H9 (cell line): ENCODE measurements at regions not wholly inside any gene's neighbourhood (a gene's known extent, or its start where the extent isn't known, plus 50 kb on each side); places are given as distances from the start of the nearest gene placed in this dataset.

Experiments
- DNase-seq: peaks from one replicate; pipeline ENCODE4 v3.0.0-alpha.2; 2017
- H2AFZ ChIP-seq: one replicate; pipeline ENCODE4 v1.6.1; 2013; ENCODE audit warnings: mild to moderate bottlenecking, low read length, control low read depth, moderate library complexity
- H2AK5ac ChIP-seq: 2 replicates; pipeline ENCODE4 v1.6.1; 2013; ENCODE audit warnings: low read length, control low read depth, mixed read lengths; ENCODE audit not compliant: insufficient read length
- H2BK120ac ChIP-seq: one replicate; pipeline ENCODE4 v1.6.1; 2013; ENCODE audit warnings: low read depth, mild to moderate bottlenecking, low read length, control low read depth, inconsistent platforms; ENCODE audit not compliant: poor library complexity, severe bottlenecking
- H2BK12ac ChIP-seq: 2 replicates; pipeline ENCODE4 v1.6.1; 2013; ENCODE audit warnings: low read length, control low read depth, mixed read lengths, low read depth; ENCODE audit not compliant: insufficient read length
- H2BK15ac ChIP-seq: 2 replicates; pipeline ENCODE4 v1.6.1; 2013; ENCODE audit warnings: low read depth, low read length, control low read depth
- H2BK20ac ChIP-seq: one replicate; pipeline ENCODE4 v1.6.1; 2013; ENCODE audit warnings: low read depth, mild to moderate bottlenecking, low read length, control low read depth, inconsistent platforms; ENCODE audit not compliant: poor library complexity, severe bottlenecking
- H2BK5ac ChIP-seq: 2 replicates; pipeline ENCODE4 v1.6.1; 2013; ENCODE audit warnings: low read length, control low read depth, mixed read lengths; ENCODE audit not compliant: insufficient read length
- H3K14ac ChIP-seq: 2 replicates; pipeline ENCODE4 v1.6.1; 2013; ENCODE audit warnings: low read length, control low read depth; ENCODE audit not compliant: insufficient read depth
- H3K18ac ChIP-seq: 2 replicates; pipeline ENCODE4 v1.6.1; 2013; ENCODE audit warnings: low read depth, mild to moderate bottlenecking, mixed read lengths, low read length, control low read depth; ENCODE audit not compliant: insufficient read length
- H3K23ac ChIP-seq: 2 replicates; pipeline ENCODE4 v1.6.1; 2013; ENCODE audit warnings: low read length, control low read depth, mixed read lengths, low read depth; ENCODE audit not compliant: insufficient read length
- H3K23me2 ChIP-seq: 2 replicates; pipeline ENCODE4 v1.6.1; 2013; ENCODE audit warnings: low read depth, mild to moderate bottlenecking, mixed read lengths, low read length, control low read depth; ENCODE audit not compliant: insufficient read length, poor library complexity, severe bottlenecking
- H3K27ac ChIP-seq: 2 replicates; pipeline ENCODE4 v1.5.1; 2013; ENCODE audit warnings: low read length, control low read depth, mixed read lengths, low read depth; ENCODE audit not compliant: insufficient read length
- H3K27me3 ChIP-seq: 2 replicates; pipeline ENCODE4 v1.6.1; 2013; ENCODE audit warnings: low read length, control low read depth, inconsistent platforms; ENCODE audit not compliant: insufficient read depth
- H3K4ac ChIP-seq: 2 replicates; pipeline ENCODE4 v1.6.1; 2013; ENCODE audit warnings: low read depth, mild to moderate bottlenecking, control low read depth, inconsistent platforms, low read length, moderate library complexity
- H3K4me1 ChIP-seq: 2 replicates; pipeline ENCODE4 v1.6.1; 2013; ENCODE audit warnings: low read length, control low read depth, inconsistent platforms; ENCODE audit not compliant: insufficient read depth
- H3K4me2 ChIP-seq: 2 replicates; pipeline ENCODE4 v1.6.1; 2013; ENCODE audit warnings: low read length, control low read depth, mixed read lengths; ENCODE audit not compliant: insufficient read length, insufficient read depth
- H3K56ac ChIP-seq: 2 replicates; pipeline ENCODE4 v1.6.1; 2013; ENCODE audit warnings: low read depth, mild to moderate bottlenecking, mixed read lengths, low read length, control low read depth; ENCODE audit not compliant: insufficient read length
- H3K79me1 ChIP-seq: 2 replicates; pipeline ENCODE4 v1.6.1; 2013; ENCODE audit warnings: low read depth, mild to moderate bottlenecking, moderate library complexity, low read length, control low read depth, inconsistent platforms; ENCODE audit not compliant: insufficient read depth, poor library complexity, severe bottlenecking
- H3K79me2 ChIP-seq: 2 replicates; pipeline ENCODE4 v1.6.1; 2013; ENCODE audit warnings: low read length, control low read depth, inconsistent platforms; ENCODE audit not compliant: insufficient read depth
- H3K9ac ChIP-seq: 2 replicates; pipeline ENCODE4 v1.6.1; 2013; ENCODE audit warnings: low read length, control low read depth, mixed read lengths; ENCODE audit not compliant: insufficient read length; ENCODE audit errors: extremely low read depth
- H3K9me3 ChIP-seq: one replicate; pipeline ENCODE4 v1.6.1; 2013; ENCODE audit warnings: low read depth, low read length, inconsistent platforms; ENCODE audit not compliant: control insufficient read depth
- H3T11ph ChIP-seq: one replicate; pipeline ENCODE4 v1.6.1; 2013; ENCODE audit warnings: mild to moderate bottlenecking, low read length, control low read depth, inconsistent platforms
- H4K20me1 ChIP-seq: one replicate; pipeline ENCODE4 v1.6.1; 2013; ENCODE audit not compliant: control insufficient read depth, insufficient read length, insufficient read depth
- H4K5ac ChIP-seq: 2 replicates; pipeline ENCODE4 v1.6.1; 2013; ENCODE audit warnings: low read depth, mild to moderate bottlenecking, mixed read lengths, low read length, control low read depth; ENCODE audit not compliant: insufficient read length
- H4K8ac ChIP-seq: replicated peaks from 2 replicates; pipeline ENCODE4 v1.6.1; 2013; ENCODE audit warnings: low read length, control low read depth, mixed read lengths, low read depth; ENCODE audit not compliant: insufficient read length
- H4K91ac ChIP-seq: 2 replicates; pipeline ENCODE4 v1.6.1; 2013; ENCODE audit warnings: low read depth, mild to moderate bottlenecking, moderate library complexity, mixed read lengths, low read length, control low read depth; ENCODE audit not compliant: insufficient read length
- H3K27ac Mint-ChIP-seq, 3 experiments: 2 replicates in 2 of 3; 3 replicates in 1 of 3; pipeline ENCODE4 v1.8.0; 2020 to 2021; ENCODE audit warnings: mixed read lengths in 3 of 3, mild to moderate bottlenecking in 1 of 3, moderate library complexity in 1 of 3
- H3K27me3 Mint-ChIP-seq: 2 replicates; pipeline ENCODE4 v1.8.0; 2021; ENCODE audit warnings: low read depth, mild to moderate bottlenecking, moderate library complexity, mixed read lengths
- H3K36me3 Mint-ChIP-seq, 3 experiments: 2 replicates in 2 of 3; 3 replicates in 1 of 3; pipeline ENCODE4 v1.8.0; 2020 to 2021; ENCODE audit warnings: low read depth in 3 of 3, mixed read lengths in 3 of 3; ENCODE audit not compliant: insufficient read depth in 1 of 3
- H3K4me1 Mint-ChIP-seq, 2 experiments: 2 replicates each; pipeline ENCODE4 v1.8.0; 2020; ENCODE audit warnings: mixed read lengths in 2 of 2
- H3K4me3 Mint-ChIP-seq, 2 experiments: 2 replicates in 1 of 2; 3 replicates in 1 of 2; pipeline ENCODE4 v1.8.0; 2020 to 2021; ENCODE audit warnings: mild to moderate bottlenecking in 2 of 2, mixed read lengths in 2 of 2, moderate library complexity in 1 of 2
- H3K9me3 Mint-ChIP-seq, 2 experiments: 2 replicates in 1 of 2; 3 replicates in 1 of 2; pipeline ENCODE4 v1.8.0; 2020; ENCODE audit warnings: mild to moderate bottlenecking in 2 of 2, mixed read lengths in 2 of 2, moderate library complexity in 1 of 2
- WGBS: extraction: QIAGEN DNeasy Blood & Tissue Kit; methylation state at CpG from one replicate; pipeline ENCODE4 v1.1.7; 2013; ENCODE audit warnings: missing lambda C conversion rate, low lambda C conversion rate, mixed read lengths; ENCODE audit not compliant: insufficient read length; ENCODE audit errors: extremely low coverage; 5-methylcytosine and 5-hydroxymethylcytosine counted together
- TF ChIP-seq, protein P1 (sequence below): fragments of 200-600 bp; sonication (generic); conservative IDR thresholded peaks from 3 replicates; pipeline ENCODE4 v1.8.0; 2021; ENCODE audit warnings: antibody characterized with exemption, mild to moderate bottlenecking

DNA sequence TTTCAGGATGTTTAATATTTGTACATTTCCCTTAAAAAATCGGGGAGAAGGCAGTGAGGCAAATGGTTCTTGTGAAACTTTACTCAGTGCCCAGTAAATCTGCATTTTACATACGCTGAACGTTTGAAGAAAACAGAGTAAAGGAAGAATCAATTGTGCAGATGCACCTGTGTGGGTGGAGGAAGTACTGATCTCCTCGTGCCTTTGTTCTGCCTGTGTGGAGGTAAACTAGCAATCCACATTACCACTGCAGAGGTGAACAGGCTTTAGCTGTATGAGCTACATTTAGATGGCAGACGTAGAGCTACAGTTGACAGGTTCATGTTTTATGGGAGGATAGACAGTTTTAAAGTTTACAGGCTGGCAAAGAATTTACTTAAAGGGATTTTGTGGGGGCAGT is 62.7 kb upstream of the VIPR2 start:
- Histone ChIP-seq H3K23me2 (no peaks in the 10 kb centered on the region), H3K79me2 (no peaks in the 10 kb centered on the region), H3T11ph (no peak overlapping the region), H3K79me1 (no peaks in the 10 kb centered on the region), H2BK120ac (no peak overlapping the region), H3K4me1 (no peaks in the 10 kb centered on the region), H3K14ac (no peak overlapping the region), H3K4me2 (no peak overlapping the region), H3K27me3 (no peaks in the 10 kb centered on the region), H3K27ac (no peak overlapping the region), H2AFZ (no peak overlapping the region), H3K23ac (no peak overlapping the region), H4K91ac (no peak overlapping the region), H2BK20ac (no peak overlapping the region), H3K9me3 (no peaks in the 10 kb centered on the region), H2BK12ac (no peak overlapping the region), H2AK5ac (no peak overlapping the region), H3K18ac (no peak overlapping the region), H3K56ac (no peak overlapping the region), H2BK5ac (no peak overlapping the region), H2BK15ac (no peak overlapping the region), H4K20me1 (no peaks in the 10 kb centered on the region), H4K5ac (no peak overlapping the region), H4K8ac (no peak overlapping the region), H3K9ac (no peak overlapping the region), H3K4ac (no peak overlapping the region)
- DNase-seq: no peak
- no CpG with 5 or more reads among the region's 5 CpGs for WGBS
- Mint-ChIP-seq H3K4me1 (no peaks in the 10 kb centered on the region), H3K27ac (no peak overlapping the region), H3K36me3 (peaks cover 0 to 26% (median 0%) of the 10 kb centered on the region in 3 experiments; a peak in 2 of 7 replicates), H3K27me3 (0 out of 2 replicates have a peak, but pooled peaks cover 2% of the 10 kb centered on the region), H3K9me3 (peaks cover 0 to 50% of the 10 kb centered on the region in 2 experiments; a peak in 2 of 5 replicates), H3K4me3 (no peak overlapping the region)
- TF ChIP-seq, protein P1, sequence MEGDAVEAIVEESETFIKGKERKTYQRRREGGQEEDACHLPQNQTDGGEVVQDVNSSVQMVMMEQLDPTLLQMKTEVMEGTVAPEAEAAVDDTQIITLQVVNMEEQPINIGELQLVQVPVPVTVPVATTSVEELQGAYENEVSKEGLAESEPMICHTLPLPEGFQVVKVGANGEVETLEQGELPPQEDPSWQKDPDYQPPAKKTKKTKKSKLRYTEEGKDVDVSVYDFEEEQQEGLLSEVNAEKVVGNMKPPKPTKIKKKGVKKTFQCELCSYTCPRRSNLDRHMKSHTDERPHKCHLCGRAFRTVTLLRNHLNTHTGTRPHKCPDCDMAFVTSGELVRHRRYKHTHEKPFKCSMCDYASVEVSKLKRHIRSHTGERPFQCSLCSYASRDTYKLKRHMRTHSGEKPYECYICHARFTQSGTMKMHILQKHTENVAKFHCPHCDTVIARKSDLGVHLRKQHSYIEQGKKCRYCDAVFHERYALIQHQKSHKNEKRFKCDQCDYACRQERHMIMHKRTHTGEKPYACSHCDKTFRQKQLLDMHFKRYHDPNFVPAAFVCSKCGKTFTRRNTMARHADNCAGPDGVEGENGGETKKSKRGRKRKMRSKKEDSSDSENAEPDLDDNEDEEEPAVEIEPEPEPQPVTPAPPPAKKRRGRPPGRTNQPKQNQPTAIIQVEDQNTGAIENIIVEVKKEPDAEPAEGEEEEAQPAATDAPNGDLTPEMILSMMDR: no peak
